K562 (cell line): ENCODE measurements at regions not wholly inside any gene's neighbourhood (a gene's known extent, or its start where the extent isn't known, plus 50 kb on each side); places are given as distances from the start of the nearest gene placed in this dataset.
A peak's percentile ranks its signal among the peaks of the same experiment; 100 is the strongest.

Experiments
- ATAC-seq: fragments of 200-7000 bp; cut with Tn5 transposase; 3 replicates; pipeline ENCODE4 v1.9.1; 2020; ENCODE audit warnings: moderate library complexity
- BruUV-seq: library from RNA; stranded (reverse); fragments of 400-500 nt; replicated peaks from 2 replicates; lab custom pipeline; 2021; lab: Mats Ljungman, UMichigan
- CTCF ChIA-PET: fragments of 300-600 bp; formaldehyde crosslinking; extraction: SDS; loops from one replicate; lab custom pipeline; 2021; ENCODE audit warnings: low intra/inter-chr PET ratio; lab: Yijun Ruan, JAX
- POLR2A ChIA-PET: fragments of 300-600, 350-650 bp; sonication (Branson Sonifier 250); formaldehyde crosslinking; extraction: SDS; loops from one replicate; lab custom pipeline; 2021; ENCODE audit warnings: antibody characterized with exemption, inconsistent platforms; lab: Yijun Ruan, JAX
- DNase-seq, 4 experiments: peaks; one replicate each; pipeline versions ENCODE4 v3.0.0 to v3.0.0-alpha.2; 2011 to 2018; ENCODE audit warnings: low spot score in 3 of 4, mixed read lengths in 3 of 4; ENCODE audit errors: extremely low read depth in 1 of 4
- FAIRE-seq: peaks from 2 replicates; lab custom pipeline; 2011; peaks lifted over from hg19 to GRCh38; lab: Jason Lieb, UNC
- H2AFZ ChIP-seq: 2 replicates; pipeline ENCODE4 v1.6.0; 2011; ENCODE audit warnings: low read depth, low read length, control low read depth, inconsistent platforms
- H3K27ac ChIP-seq: fragments of 200-600 bp; 3 replicates; pipeline ENCODE4 v1.8.0; 2011; ENCODE audit warnings: low read depth, mild to moderate bottlenecking, control low read depth, inconsistent platforms, low read length, moderate library complexity, mixed read lengths; ENCODE audit errors: extremely low read depth
- H3K27me3 ChIP-seq, 2 experiments: fragments of 300-600 bp in 1 of 2; 2 replicates in 1 of 2; 3 replicates in 1 of 2; pipeline versions ENCODE4 v1.6.0 to v1.8.0; 2011; ENCODE audit warnings: inconsistent platforms in 2 of 2, low read length in 2 of 2, mild to moderate bottlenecking in 1 of 2, mixed read lengths in 1 of 2, moderate library complexity in 1 of 2; ENCODE audit not compliant: control insufficient read depth in 2 of 2, insufficient read depth in 2 of 2
- H3K36me3 ChIP-seq: fragments of 300-600 bp; 3 replicates; pipeline ENCODE4 v1.8.0; 2011; ENCODE audit warnings: mild to moderate bottlenecking, low read length, inconsistent platforms; ENCODE audit not compliant: control insufficient read depth, insufficient read depth
- H3K4me1 ChIP-seq, 2 experiments: fragments of 200-600 bp in 1 of 2; replicated peaks in 1 of 2; 2 replicates in 1 of 2; 3 replicates in 1 of 2; pipeline versions ENCODE4 v1.5.1 to v1.8.0; 2011; ENCODE audit warnings: inconsistent platforms in 2 of 2, low read length in 2 of 2, mild to moderate bottlenecking in 1 of 2, mixed read lengths in 1 of 2, moderate library complexity in 1 of 2; ENCODE audit not compliant: control insufficient read depth in 2 of 2, insufficient read depth in 2 of 2
- H3K4me2 ChIP-seq: 2 replicates; pipeline ENCODE4 v1.6.1; 2011; ENCODE audit warnings: low read length, control low read depth, inconsistent platforms, mixed read lengths; ENCODE audit not compliant: insufficient read depth
- H3K4me3 ChIP-seq: fragments of 200-600 bp; sonication (generic), shearing (Covaris generic); 2 replicates; pipeline ENCODE4 v1.5.1; 2016; ENCODE audit warnings: control low read depth, inconsistent platforms
- H3K79me2 ChIP-seq: fragments of 200-600 bp; 3 replicates; pipeline ENCODE4 v1.8.0; 2011; ENCODE audit warnings: low read length, inconsistent platforms; ENCODE audit not compliant: control insufficient read depth, insufficient read depth
- H3K9ac ChIP-seq, 2 experiments: 2 replicates each; pipeline versions ENCODE4 v1.6.0 to v1.6.1; 2011; ENCODE audit warnings: low read depth in 2 of 2, low read length in 2 of 2, control low read depth in 1 of 2, inconsistent platforms in 1 of 2, mild to moderate bottlenecking in 1 of 2, mixed read lengths in 1 of 2; ENCODE audit not compliant: insufficient read depth in 1 of 2
- H3K9me1 ChIP-seq: one replicate; pipeline ENCODE4 v1.6.0; 2011; ENCODE audit warnings: inconsistent platforms, mild to moderate bottlenecking, low read length, moderate library complexity; ENCODE audit not compliant: control insufficient read depth, insufficient read depth
- H3K9me3 ChIP-seq: replicated peaks from 2 replicates; pipeline ENCODE4 v1.5.1; 2011; ENCODE audit warnings: low read depth, low read length, inconsistent platforms; ENCODE audit not compliant: control insufficient read depth, insufficient read depth
- H4K20me1 ChIP-seq: replicated peaks from 2 replicates; pipeline ENCODE4 v1.6.1; 2011; ENCODE audit warnings: low read length, inconsistent platforms, mixed read lengths; ENCODE audit not compliant: control insufficient read depth, insufficient read depth
- BACH1 ChIP-seq: fragments of 200-800 bp; sonication (Bioruptor generic); IDR thresholded peaks from 2 replicates; pipeline ENCODE4 v1.6.1; 2016; ENCODE audit warnings: missing genetic modification characterization, missing compliant biosample characterization
- CBX5 ChIP-seq: IDR thresholded peaks from 2 replicates; pipeline ENCODE4 v1.6.1; 2014; ENCODE audit warnings: low read depth, borderline replicate concordance
- HDAC2 ChIP-seq: fragments of 450-650 bp; IDR thresholded peaks from 2 replicates; pipeline ENCODE4 v1.6.1; 2016; ENCODE audit warnings: mild to moderate bottlenecking
- HDAC6 ChIP-seq: IDR thresholded peaks from 2 replicates; pipeline ENCODE4 v1.6.1; 2012; ENCODE audit warnings: low read depth, mild to moderate bottlenecking, control low read depth, inconsistent platforms, low read length, moderate library complexity
- HLTF ChIP-seq: fragments of 450-650 bp; IDR thresholded peaks from 2 replicates; pipeline ENCODE4 v1.6.1; 2016
- KLF16 ChIP-seq: IDR thresholded peaks from 2 replicates; pipeline ENCODE4 v1.6.1; 2016; ENCODE audit warnings: antibody characterized with exemption
- NCOR1 ChIP-seq: fragments of 450-650 bp; IDR thresholded peaks from 2 replicates; pipeline ENCODE4 v1.6.1; 2016; ENCODE audit warnings: mild to moderate bottlenecking, moderate library complexity
- RBM25 ChIP-seq: fragments of 200-400 bp; formaldehyde crosslinking; IDR thresholded peaks from 2 replicates; pipeline ENCODE4 v1.6.1; 2018; ENCODE audit warnings: low read length, low read depth, moderate library complexity; ENCODE audit not compliant: severe bottlenecking
- SMARCC2 ChIP-seq: fragments of 450-650 bp; IDR thresholded peaks from 2 replicates; pipeline ENCODE4 v1.6.1; 2017; ENCODE audit warnings: antibody characterized with exemption, moderate library complexity, mild to moderate bottlenecking, low read depth
- SMARCE1 ChIP-seq: fragments of 450-650 bp; IDR thresholded peaks from 2 replicates; pipeline ENCODE4 v1.7.1; 2016; ENCODE audit warnings: mild to moderate bottlenecking
- SP1 ChIP-seq: sonication (generic); formaldehyde crosslinking; IDR thresholded peaks from 2 replicates; pipeline ENCODE4 v1.8.1; 2022; ENCODE audit warnings: mild to moderate bottlenecking, missing genetic modification reagents
- SRSF1 ChIP-seq: fragments of 200-400 bp; formaldehyde crosslinking; IDR thresholded peaks from 2 replicates; pipeline ENCODE4 v1.6.1; 2017; ENCODE audit warnings: mild to moderate bottlenecking, low read depth, low read length, moderate library complexity
- ZBTB17 ChIP-seq: fragments of 450-650 bp; formaldehyde crosslinking; IDR thresholded peaks from 2 replicates; pipeline ENCODE4 v1.4.0; 2020; ENCODE audit warnings: mild to moderate bottlenecking
- ZC3H8 ChIP-seq: fragments of 450-650 bp; IDR thresholded peaks from 2 replicates; pipeline ENCODE4 v1.6.1; 2017
- ZFP36 ChIP-seq: fragments of 150-350 bp; IDR thresholded peaks from 2 replicates; pipeline ENCODE4 v1.6.1; 2018; ENCODE audit warnings: low read length, low read depth; ENCODE audit not compliant: partially characterized antibody
- ZKSCAN1 ChIP-seq: fragments of 150-350 bp; IDR thresholded peaks from 2 replicates; pipeline ENCODE4 v1.6.1; 2016; ENCODE audit warnings: low read depth, low read length
- ZNF121 ChIP-seq: sonication (generic); formaldehyde crosslinking; conservative IDR thresholded peaks from 2 replicates; pipeline ENCODE4 v1.8.0; 2022; ENCODE audit warnings: missing genetic modification reagents
- ZNF146 ChIP-seq: IDR thresholded peaks from one replicate; pipeline ENCODE4 v1.6.1; 2018; ENCODE audit warnings: missing compliant biosample characterization; ENCODE audit not compliant: unreplicated experiment
- ZNF23 ChIP-seq: fragments of 250-450 bp; sonication (Bioruptor Pico); IDR thresholded peaks from 2 replicates; pipeline ENCODE4 v1.4.0; 2020; ENCODE audit warnings: mild to moderate bottlenecking
- ZNF316 ChIP-seq: fragments of 450-650 bp; IDR thresholded peaks from 2 replicates; pipeline ENCODE4 v1.6.1; 2016
- ZNF347 ChIP-seq: fragments of 450-650 bp; formaldehyde crosslinking; IDR thresholded peaks from 2 replicates; pipeline ENCODE4 v1.4.0; 2020; ENCODE audit warnings: low read depth, mild to moderate bottlenecking, moderate library complexity
- ZNF445 ChIP-seq: fragments of 250-450 bp; sonication (Bioruptor Pico); IDR thresholded peaks from 2 replicates; pipeline ENCODE4 v1.4.0; 2020; ENCODE audit warnings: low read depth, mild to moderate bottlenecking, moderate library complexity
- ZNF696 ChIP-seq: fragments of 250-450 bp; sonication (Bioruptor Pico); conservative IDR thresholded peaks from 2 replicates; pipeline ENCODE4 v1.4.0; 2020; ENCODE audit warnings: mild to moderate bottlenecking, moderate library complexity
- ZNF707 ChIP-seq: fragments of 250-450 bp; sonication (Bioruptor Pico); conservative IDR thresholded peaks from 2 replicates; pipeline ENCODE4 v1.8.0; 2022; ENCODE audit warnings: inconsistent platforms, mild to moderate bottlenecking, moderate library complexity
- WGBS: fragments of 100-300 bp; shearing (Covaris generic); methylation state at CpG from one replicate; pipeline ENCODE4 v1.1.6; 2016; ENCODE audit warnings: low coverage, mixed read lengths; ENCODE audit not compliant: insufficient coverage; ENCODE audit errors: missing lambda C conversion rate; 5-methylcytosine and 5-hydroxymethylcytosine counted together
- in situ Hi-C: fragments of 300-500 bp; cut with MboI; formaldehyde crosslinking; loops from 4 replicates; pipeline ENCODE4 v1.15.0; 2018; ENCODE audit warnings: inconsistent platforms, mixed read lengths
- intact Hi-C: fragments of 100-400 bp; cut with micrococcal nuclease; formaldehyde crosslinking; loops from 2 replicates; pipeline ENCODE4 v1.14.2; 2022
- TF ChIP-seq, protein P1 (sequence below): fragments of 450-650 bp; formaldehyde crosslinking; IDR thresholded peaks from 2 replicates; pipeline ENCODE4 v1.4.0; 2022; ENCODE audit warnings: missing genetic modification characterization
- TF ChIP-seq, protein P2 (sequence below): sonication (generic); formaldehyde crosslinking; IDR thresholded peaks from 2 replicates; pipeline ENCODE4 v1.8.0; 2023; ENCODE audit warnings: mild to moderate bottlenecking, missing genetic modification reagents

DNA sequence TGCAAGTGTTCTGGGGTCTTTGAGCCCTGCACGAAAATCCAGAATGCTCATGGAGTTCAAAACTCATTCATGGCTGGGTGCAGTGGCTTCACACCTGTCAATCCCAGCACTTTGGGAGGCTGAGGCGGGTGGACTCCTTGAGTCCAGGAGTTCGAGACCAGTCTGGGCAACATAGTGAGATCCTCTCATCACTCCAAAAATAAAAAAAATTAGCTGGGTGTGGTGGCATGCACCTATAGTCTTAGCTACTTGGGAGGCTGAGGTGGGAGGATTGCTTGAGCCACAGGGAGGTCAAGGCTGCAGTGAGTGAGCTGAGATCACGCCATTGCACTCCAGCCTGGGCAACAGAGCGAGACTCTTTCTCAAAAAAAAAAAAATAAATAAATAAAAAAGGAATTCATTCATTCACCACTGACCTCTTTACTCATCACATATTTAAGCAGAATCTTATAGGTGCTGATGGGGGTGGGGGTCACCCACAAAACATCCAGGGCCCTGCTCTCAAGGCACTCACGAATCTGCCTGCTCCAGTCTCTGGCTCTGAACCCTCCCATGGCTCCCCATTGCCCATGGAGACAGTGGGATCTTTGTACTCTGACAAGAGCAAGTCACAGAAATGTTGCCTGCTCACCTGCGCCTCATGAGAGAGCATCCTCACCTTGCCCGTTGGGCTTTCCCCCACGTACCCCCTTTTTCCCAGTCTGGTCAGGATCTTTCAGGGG is 76.7 kb upstream of the IER5L start:
- Histone ChIP-seq H2AFZ (no peak overlapping the region), H3K9ac (no peak overlapping the region), H3K79me2 (no peaks in the 10 kb centered on the region), H4K20me1 (peaks cover 6% of the 10 kb centered on the region; the same call in 1 of the 2 replicates), H3K27ac (no peak overlapping the region), H3K27me3 (peaks cover 0 to 16% of the 10 kb centered on the region in 2 experiments; a peak in 2 of 5 replicates), H3K9me3 (no peaks in the 10 kb centered on the region), H3K36me3 (no peaks in the 10 kb centered on the region), H3K4me1 (peaks cover 13 to 32% of the 10 kb centered on the region in 2 experiments), H3K9me1 (no peaks in the 10 kb centered on the region), H3K4me2 (no peak overlapping the region), H3K4me3 (no peak overlapping the region)
- DNase-seq (no peak), FAIRE-seq (no peak), ATAC-seq (no peak)
- ChIA-PET POLR2A (interaction anchor here (0.6 to 1.1 kb wide), 2 partner anchors 12 to 68 kb away, joined by 3 to 4 read pairs; no protein-coding TSS in a partner anchor), CTCF (no interaction called here)
- 20% methylated on average over 8 of the region's 9 CpGs for WGBS
- BruUV-seq: no TSS peak
- peak; percentile 31 for TF ChIP-seq ZFP36
- no peak for TF ChIP-seq SMARCC2
- TF ChIP-seq, protein P1, sequence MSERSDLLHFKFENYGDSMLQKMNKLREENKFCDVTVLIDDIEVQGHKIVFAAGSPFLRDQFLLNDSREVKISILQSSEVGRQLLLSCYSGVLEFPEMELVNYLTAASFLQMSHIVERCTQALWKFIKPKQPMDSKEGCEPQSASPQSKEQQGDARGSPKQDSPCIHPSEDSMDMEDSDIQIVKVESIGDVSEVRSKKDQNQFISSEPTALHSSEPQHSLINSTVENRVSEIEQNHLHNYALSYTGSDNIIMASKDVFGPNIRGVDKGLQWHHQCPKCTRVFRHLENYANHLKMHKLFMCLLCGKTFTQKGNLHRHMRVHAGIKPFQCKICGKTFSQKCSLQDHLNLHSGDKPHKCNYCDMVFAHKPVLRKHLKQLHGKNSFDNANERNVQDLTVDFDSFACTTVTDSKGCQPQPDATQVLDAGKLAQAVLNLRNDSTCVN (CRISPR knock-in tag): no peak
- TF ChIP-seq ZNF23 (CRISPR knock-in tag): no peak
- no peak for TF ChIP-seq NCOR1
- TF ChIP-seq SP1 (CRISPR knock-in tag): no peak
- TF ChIP-seq CBX5: no peak
- no peak for TF ChIP-seq HDAC6
- no peak for TF ChIP-seq ZKSCAN1
- TF ChIP-seq BACH1: no peak
- no peak for TF ChIP-seq ZNF347 (CRISPR knock-in tag)
- no peak for TF ChIP-seq SMARCE1
- no peak for TF ChIP-seq KLF16
- TF ChIP-seq ZBTB17: no peak
- no peak for TF ChIP-seq ZNF445
- TF ChIP-seq, protein P2, sequence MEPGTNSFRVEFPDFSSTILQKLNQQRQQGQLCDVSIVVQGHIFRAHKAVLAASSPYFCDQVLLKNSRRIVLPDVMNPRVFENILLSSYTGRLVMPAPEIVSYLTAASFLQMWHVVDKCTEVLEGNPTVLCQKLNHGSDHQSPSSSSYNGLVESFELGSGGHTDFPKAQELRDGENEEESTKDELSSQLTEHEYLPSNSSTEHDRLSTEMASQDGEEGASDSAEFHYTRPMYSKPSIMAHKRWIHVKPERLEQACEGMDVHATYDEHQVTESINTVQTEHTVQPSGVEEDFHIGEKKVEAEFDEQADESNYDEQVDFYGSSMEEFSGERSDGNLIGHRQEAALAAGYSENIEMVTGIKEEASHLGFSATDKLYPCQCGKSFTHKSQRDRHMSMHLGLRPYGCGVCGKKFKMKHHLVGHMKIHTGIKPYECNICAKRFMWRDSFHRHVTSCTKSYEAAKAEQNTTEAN (CRISPR knock-in tag): no peak
- peak; percentile 61 for TF ChIP-seq ZNF121
- no peak for TF ChIP-seq HLTF
- no peak for TF ChIP-seq SRSF1
- no peak for TF ChIP-seq ZC3H8
- TF ChIP-seq RBM25: peak; percentile 60
- no peak for TF ChIP-seq HDAC2
- TF ChIP-seq ZNF316: no peak
- TF ChIP-seq ZNF696 (CRISPR knock-in tag): no peak
- TF ChIP-seq ZNF707 (CRISPR knock-in tag): no peak
- TF ChIP-seq ZNF146 (CRISPR knock-in tag): no peak
- TF ChIP-seq, all 486 proteins: peak for 3
- in situ Hi-C loops: no loop called here
- intact Hi-C loops: loop anchor here (5.0 kb wide), 1 partner anchor 77 kb away; the partner anchor contains the start of gene IER5L
